Heart right ventricle (tissue), 16 donors: ENCODE measurements at regions not wholly inside any gene's neighbourhood (a gene's known extent, or its start where the extent isn't known, plus 50 kb on each side); places are given as distances from the start of the nearest gene placed in this dataset.

Experiments
- ATAC-seq, 8 donors: fragments of 200-7000 bp; cut with Tn5 transposase; one replicate each; pipeline ENCODE4 v1.9.1; 2020; ENCODE audit warnings: mild to moderate bottlenecking in 8 of 8, moderate library complexity in 8 of 8, moderate number of reproducible peaks in 1 of 8
- DNase-seq, 2 donors: peaks; one replicate each; pipeline ENCODE4 v3.0.0-alpha.2; 2020
- H3K27ac ChIP-seq, 10 donors: fragments of 200-600 bp; sonication (generic) in 2 of 10; one replicate each; pipeline versions ENCODE4 v1.5.0 to v1.8.0; 2020 to 2022; ENCODE audit warnings: mild to moderate bottlenecking in 3 of 10
- H3K27me3 ChIP-seq, 7 donors: fragments of 200-600 bp; one replicate each; pipeline ENCODE4 v1.8.0; 2021 to 2022; ENCODE audit warnings: mild to moderate bottlenecking in 2 of 7
- H3K36me3 ChIP-seq, 9 donors: fragments of 200-600 bp; sonication (generic) in 1 of 9; one replicate each; pipeline versions ENCODE4 v1.5.0 to v1.8.0; 2020 to 2022; ENCODE audit warnings: mild to moderate bottlenecking in 2 of 9
- H3K4me1 ChIP-seq, 9 donors: fragments of 200-600 bp; sonication (generic) in 1 of 9; one replicate each; pipeline versions ENCODE4 v1.5.0 to v1.8.0; 2020 to 2022; ENCODE audit warnings: mild to moderate bottlenecking in 4 of 9
- H3K4me3 ChIP-seq, 10 donors: fragments of 200-600 bp; sonication (generic) in 2 of 10; one replicate each; pipeline versions ENCODE4 v1.5.0 to v1.8.0; 2020 to 2022; ENCODE audit warnings: mild to moderate bottlenecking in 7 of 10, moderate library complexity in 2 of 10
- H3K9me3 ChIP-seq, 11 donors: fragments of 200-600 bp in 10 of 11; sonication (generic) in 2 of 11; one replicate each; pipeline versions ENCODE4 v1.5.0 to v1.8.0; 2013 to 2022; ENCODE audit warnings: mild to moderate bottlenecking in 2 of 11, control low read depth in 1 of 11, moderate library complexity in 1 of 11
- WGBS, 2 donors: extraction: QIAGEN DNeasy Blood & Tissue Kit; methylation state at CpG; one replicate each; pipeline ENCODE4 v1.1.7; 2013; ENCODE audit warnings: inconsistent platforms in 1 of 2; 5-methylcytosine and 5-hydroxymethylcytosine counted together
- intact Hi-C, 10 donors: fragments of 100-400 bp; cut with DNase I; formaldehyde crosslinking; loops; one replicate each; pipeline versions ENCODE4 v1.11.1 to v1.14.2; 2022
- TF ChIP-seq, protein P1 (sequence below), 9 donors: fragments of 200-600 bp; sonication (generic) in 2 of 9; IDR thresholded peaks; one replicate each; pipeline versions ENCODE4 v1.5.0 to v1.8.0; 2021 to 2022; ENCODE audit warnings: antibody characterized with exemption in 9 of 9, mild to moderate bottlenecking in 5 of 9, moderate library complexity in 1 of 9
- donor health status: Arrhythmogenic right ventricular cardiomyopathy.
- donor health status: ischemic (EF 13 %, LVEDD 7.1; RV severe dilation, severe dysfunction).
- donor health status: healthy with polysubstance abuse.
- donor health status: DM: no; HTN: yes; CAD: no.
- donor health status: DM: no; HTN: no; CAD: no.
- donor health status: ischemic (EF 25% LVEDD 6.9; RV normal size, moderate dysfunction).
- donor health status: ischemic (EF 25% LVEDD 5.7; RV mildly dilated, moderate dysfunction).
- donor health status: healthy.
- donor health status: DM: yes; HTN: yes; CAD: no.
- donor health status: Ischemic cardiomyopathy.
- donor health status: ischemic (EF 35%, LVEDD 5.7; RV mildly dilated, moderate dysfunction).
- donor health status: nonischemic (EF 11% LVEDD 7.7; RV severe dilation, severe dysfunction).
- donor health status: DM: yes; HTN: yes; CAD: no.
- donor health status: PGD.
- donor health status: ischemic (EF 29% LVEDD 5.4; RV normal size, mild dysfunction).
- donor health status: nonischemic (EF 23%, LVEDD 6.1; RV moderate dilation, normal function).

GRCh38 chr1:98073106-98073505 is 152.3 kb upstream of the DPYD start:
- H3K27ac ChIP-seq, result no peak overlapping the region
- TF ChIP-seq, protein P1, sequence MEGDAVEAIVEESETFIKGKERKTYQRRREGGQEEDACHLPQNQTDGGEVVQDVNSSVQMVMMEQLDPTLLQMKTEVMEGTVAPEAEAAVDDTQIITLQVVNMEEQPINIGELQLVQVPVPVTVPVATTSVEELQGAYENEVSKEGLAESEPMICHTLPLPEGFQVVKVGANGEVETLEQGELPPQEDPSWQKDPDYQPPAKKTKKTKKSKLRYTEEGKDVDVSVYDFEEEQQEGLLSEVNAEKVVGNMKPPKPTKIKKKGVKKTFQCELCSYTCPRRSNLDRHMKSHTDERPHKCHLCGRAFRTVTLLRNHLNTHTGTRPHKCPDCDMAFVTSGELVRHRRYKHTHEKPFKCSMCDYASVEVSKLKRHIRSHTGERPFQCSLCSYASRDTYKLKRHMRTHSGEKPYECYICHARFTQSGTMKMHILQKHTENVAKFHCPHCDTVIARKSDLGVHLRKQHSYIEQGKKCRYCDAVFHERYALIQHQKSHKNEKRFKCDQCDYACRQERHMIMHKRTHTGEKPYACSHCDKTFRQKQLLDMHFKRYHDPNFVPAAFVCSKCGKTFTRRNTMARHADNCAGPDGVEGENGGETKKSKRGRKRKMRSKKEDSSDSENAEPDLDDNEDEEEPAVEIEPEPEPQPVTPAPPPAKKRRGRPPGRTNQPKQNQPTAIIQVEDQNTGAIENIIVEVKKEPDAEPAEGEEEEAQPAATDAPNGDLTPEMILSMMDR (IDR thresholded peaks at IDR 0.05), result no peak
- intact Hi-C loops, result no loop called here
- WGBS, 2 donors, result 78 to 83% methylated on average over 3 of the region's 3 CpGs
- no peaks in the 10 kb centered on the region for H3K36me3 ChIP-seq
- no peaks in the 10 kb centered on the region for H3K4me1 ChIP-seq
- DNase-seq (no peak), ATAC-seq (no peak)
- peaks cover 0 to 5% (median 0%) of the 10 kb centered on the region in 7 donors for H3K27me3 ChIP-seq
- no peaks in the 10 kb centered on the region for H3K9me3 ChIP-seq
- no peak overlapping the region for H3K4me3 ChIP-seq

DNA sequence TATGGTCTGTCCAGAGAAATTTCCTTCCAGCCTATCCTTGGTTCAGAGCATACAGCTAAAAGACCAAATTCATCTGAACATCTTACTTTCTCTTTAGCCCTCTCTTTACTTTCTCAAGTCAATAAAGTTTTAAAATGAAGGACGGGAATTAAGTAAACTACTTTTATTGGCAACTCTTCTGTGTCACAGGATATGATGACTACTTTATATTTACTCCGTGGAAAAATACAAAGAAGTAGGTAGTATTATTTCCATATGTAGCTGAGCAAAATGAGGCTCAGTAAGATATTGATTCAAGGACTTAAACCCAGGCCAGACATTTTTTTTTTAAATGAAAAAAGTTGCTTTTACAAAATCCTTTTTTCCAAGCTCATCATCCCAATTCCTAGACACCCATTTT is 151.2 kb upstream of the DPYD start:
- 78 to 79% methylated on average over 2 of the region's 2 CpGs for WGBS, 2 donors
- H3K4me3 ChIP-seq, result no peak overlapping the region
- DNase-seq (no peak), ATAC-seq (no peak)
- intact Hi-C loops, result no loop called here
- H3K9me3 ChIP-seq, result no peaks in the 10 kb centered on the region
- no peaks in the 10 kb centered on the region for H3K4me1 ChIP-seq
- H3K36me3 ChIP-seq, result no peaks in the 10 kb centered on the region
- no peak overlapping the region for H3K27ac ChIP-seq
- peaks cover 0 to 8% (median 0%) of the 10 kb centered on the region in 7 donors for H3K27me3 ChIP-seq
- TF ChIP-seq, protein P1 (IDR thresholded peaks at IDR 0.05), result no peak

- H3K4me3 ChIP-seq, result no peak overlapping the region
- ATAC-seq (no peak), DNase-seq (no peak)
- no peaks in the 10 kb centered on the region for H3K9me3 ChIP-seq
- H3K27me3 ChIP-seq, result peaks cover 0 to 15% (median 0%) of the 10 kb centered on the region in 7 donors
- H3K4me1 ChIP-seq, result no peaks in the 10 kb centered on the region
- intact Hi-C loops, result loop anchor here in 1 of 10 donors (10.0 kb wide), 1 partner anchor 397 kb away; no protein-coding TSS in a partner anchor
- TF ChIP-seq, protein P1 (IDR thresholded peaks at IDR 0.05), result no peak
- H3K36me3 ChIP-seq, result no peaks in the 10 kb centered on the region
- H3K27ac ChIP-seq, result no peak overlapping the region
Observed at GRCh38 chr1:98068016-98068415, 147.2 kb upstream of the DPYD start.

- WGBS, 2 donors, result 89 to 97% methylated on average over 2 of the region's 2 CpGs
- intact Hi-C loops, result loop anchor here in 1 of 10 donors (10.0 kb wide), 1 partner anchor 398 kb away; no protein-coding TSS in a partner anchor
- no peaks in the 10 kb centered on the region for H3K4me1 ChIP-seq
Observed at GRCh38 chr1:98066911-98067310, 146.1 kb upstream of the DPYD start.

More at GRCh38 chr1:98066911-98067310, 146.1 kb upstream of the DPYD start:
- ATAC-seq (no peak), DNase-seq (no peak)
- no peaks in the 10 kb centered on the region for H3K9me3 ChIP-seq
- H3K27me3 ChIP-seq, result peaks cover 0 to 15% (median 0%) of the 10 kb centered on the region in 7 donors
- TF ChIP-seq, protein P1 (IDR thresholded peaks at IDR 0.05), result no peak
- H3K4me3 ChIP-seq, result no peak overlapping the region
- no peak overlapping the region for H3K27ac ChIP-seq
- no peaks in the 10 kb centered on the region for H3K36me3 ChIP-seq
